K562 (cell line): ENCODE measurements at regions not wholly inside any gene's neighbourhood (a gene's known extent, or its start where the extent isn't known, plus 50 kb on each side); places are given as distances from the start of the nearest gene placed in this dataset.

Experiments used
- ATAC-seq: fragments of 200-7000 bp; cut with Tn5 transposase; 3 replicates; pipeline ENCODE4 v1.9.1; 2020; ENCODE audit warnings: moderate library complexity
- BruUV-seq: library from RNA; stranded (reverse); fragments of 400-500 nt; replicated peaks from 2 replicates; lab custom pipeline; 2021; lab: Mats Ljungman, UMichigan
- CTCF ChIA-PET: fragments of 300-600 bp; formaldehyde crosslinking; extraction: SDS; loops from one replicate; lab custom pipeline; 2021; ENCODE audit warnings: low intra/inter-chr PET ratio; lab: Yijun Ruan, JAX
- POLR2A ChIA-PET: fragments of 300-600, 350-650 bp; sonication (Branson Sonifier 250); formaldehyde crosslinking; extraction: SDS; loops from one replicate; lab custom pipeline; 2021; ENCODE audit warnings: antibody characterized with exemption, inconsistent platforms; lab: Yijun Ruan, JAX
- DNase-seq, 4 experiments: peaks; one replicate each; pipeline versions ENCODE4 v3.0.0 to v3.0.0-alpha.2; 2011 to 2018; ENCODE audit warnings: low spot score in 3 of 4, mixed read lengths in 3 of 4; ENCODE audit errors: extremely low read depth in 1 of 4
- FAIRE-seq: peaks from 2 replicates; lab custom pipeline; 2011; peaks lifted over from hg19 to GRCh38; lab: Jason Lieb, UNC
- H2AFZ ChIP-seq: 2 replicates; pipeline ENCODE4 v1.6.0; 2011; ENCODE audit warnings: low read depth, low read length, control low read depth, inconsistent platforms
- H3K27ac ChIP-seq: fragments of 200-600 bp; 3 replicates; pipeline ENCODE4 v1.8.0; 2011; ENCODE audit warnings: low read depth, mild to moderate bottlenecking, control low read depth, inconsistent platforms, low read length, moderate library complexity, mixed read lengths; ENCODE audit errors: extremely low read depth
- H3K27me3 ChIP-seq, 2 experiments: fragments of 300-600 bp in 1 of 2; 2 replicates in 1 of 2; 3 replicates in 1 of 2; pipeline versions ENCODE4 v1.6.0 to v1.8.0; 2011; ENCODE audit warnings: inconsistent platforms in 2 of 2, low read length in 2 of 2, mild to moderate bottlenecking in 1 of 2, mixed read lengths in 1 of 2, moderate library complexity in 1 of 2; ENCODE audit not compliant: control insufficient read depth in 2 of 2, insufficient read depth in 2 of 2
- H3K36me3 ChIP-seq: fragments of 300-600 bp; 3 replicates; pipeline ENCODE4 v1.8.0; 2011; ENCODE audit warnings: mild to moderate bottlenecking, low read length, inconsistent platforms; ENCODE audit not compliant: control insufficient read depth, insufficient read depth
- H3K4me1 ChIP-seq, 2 experiments: fragments of 200-600 bp in 1 of 2; replicated peaks in 1 of 2; 2 replicates in 1 of 2; 3 replicates in 1 of 2; pipeline versions ENCODE4 v1.5.1 to v1.8.0; 2011; ENCODE audit warnings: inconsistent platforms in 2 of 2, low read length in 2 of 2, mild to moderate bottlenecking in 1 of 2, mixed read lengths in 1 of 2, moderate library complexity in 1 of 2; ENCODE audit not compliant: control insufficient read depth in 2 of 2, insufficient read depth in 2 of 2
- H3K4me2 ChIP-seq: 2 replicates; pipeline ENCODE4 v1.6.1; 2011; ENCODE audit warnings: low read length, control low read depth, inconsistent platforms, mixed read lengths; ENCODE audit not compliant: insufficient read depth
- H3K4me3 ChIP-seq: fragments of 200-600 bp; sonication (generic), shearing (Covaris generic); 2 replicates; pipeline ENCODE4 v1.5.1; 2016; ENCODE audit warnings: control low read depth, inconsistent platforms
- H3K79me2 ChIP-seq: fragments of 200-600 bp; 3 replicates; pipeline ENCODE4 v1.8.0; 2011; ENCODE audit warnings: low read length, inconsistent platforms; ENCODE audit not compliant: control insufficient read depth, insufficient read depth
- H3K9ac ChIP-seq, 2 experiments: 2 replicates each; pipeline versions ENCODE4 v1.6.0 to v1.6.1; 2011; ENCODE audit warnings: low read depth in 2 of 2, low read length in 2 of 2, control low read depth in 1 of 2, inconsistent platforms in 1 of 2, mild to moderate bottlenecking in 1 of 2, mixed read lengths in 1 of 2; ENCODE audit not compliant: insufficient read depth in 1 of 2
- H3K9me1 ChIP-seq: one replicate; pipeline ENCODE4 v1.6.0; 2011; ENCODE audit warnings: inconsistent platforms, mild to moderate bottlenecking, low read length, moderate library complexity; ENCODE audit not compliant: control insufficient read depth, insufficient read depth
- H3K9me3 ChIP-seq: replicated peaks from 2 replicates; pipeline ENCODE4 v1.5.1; 2011; ENCODE audit warnings: low read depth, low read length, inconsistent platforms; ENCODE audit not compliant: control insufficient read depth, insufficient read depth
- H4K20me1 ChIP-seq: replicated peaks from 2 replicates; pipeline ENCODE4 v1.6.1; 2011; ENCODE audit warnings: low read length, inconsistent platforms, mixed read lengths; ENCODE audit not compliant: control insufficient read depth, insufficient read depth
- CBX5 ChIP-seq: IDR thresholded peaks from 2 replicates; pipeline ENCODE4 v1.6.1; 2014; ENCODE audit warnings: low read depth, borderline replicate concordance
- ETV5 ChIP-seq: sonication (generic); formaldehyde crosslinking; IDR thresholded peaks from 2 replicates; pipeline ENCODE4 v1.4.0; 2020; ENCODE audit warnings: low read depth, mild to moderate bottlenecking, missing genetic modification reagents
- KDM4B ChIP-seq, 2 experiments: fragments of 450-650 bp in 1 of 2; sonication (generic) in 1 of 2; IDR thresholded peaks; 2 replicates each; pipeline ENCODE4 v1.6.1; 2016 to 2017; ENCODE audit warnings: borderline replicate concordance in 2 of 2, antibody characterized with exemption in 1 of 2, low read depth in 1 of 2, mild to moderate bottlenecking in 1 of 2
- POLR2AphosphoS5 ChIP-seq: IDR thresholded peaks from 2 replicates; pipeline ENCODE4 v1.6.1; 2011; ENCODE audit warnings: mild to moderate bottlenecking, low read depth, low read length, moderate library complexity; ENCODE audit not compliant: control insufficient read depth, insufficient read depth
- RBFOX2 ChIP-seq: fragments of 200-400 bp; formaldehyde crosslinking; IDR thresholded peaks from 2 replicates; pipeline ENCODE4 v1.6.1; 2017; ENCODE audit warnings: low read depth, mild to moderate bottlenecking, low read length, moderate library complexity
- TCFL5 ChIP-seq: fragments of 250-450 bp; sonication (Bioruptor Pico); conservative IDR thresholded peaks from 2 replicates; pipeline ENCODE4 v1.6.1; 2021; ENCODE audit warnings: mild to moderate bottlenecking, moderate library complexity, matching md5 sums
- ZNF165 ChIP-seq: fragments of 250-450 bp; sonication (Bioruptor Pico); IDR thresholded peaks from 2 replicates; pipeline ENCODE4 v1.4.0; 2020; ENCODE audit warnings: borderline replicate concordance
- ZNF212 ChIP-seq: fragments of 450-650 bp; formaldehyde crosslinking; IDR thresholded peaks from 2 replicates; pipeline ENCODE4 v1.4.0; 2020; ENCODE audit warnings: mild to moderate bottlenecking
- ZNF354B ChIP-seq: fragments of 250-450 bp; sonication (Bioruptor Pico); IDR thresholded peaks from 2 replicates; pipeline ENCODE4 v1.4.0; 2020
- ZNF75A ChIP-seq: fragments of 450-650 bp; formaldehyde crosslinking; IDR thresholded peaks from 2 replicates; pipeline ENCODE4 v1.4.0; 2020; ENCODE audit warnings: mild to moderate bottlenecking
- WGBS: fragments of 100-300 bp; shearing (Covaris generic); methylation state at CpG from one replicate; pipeline ENCODE4 v1.1.6; 2016; ENCODE audit warnings: low coverage, mixed read lengths; ENCODE audit not compliant: insufficient coverage; ENCODE audit errors: missing lambda C conversion rate; 5-methylcytosine and 5-hydroxymethylcytosine counted together
- in situ Hi-C: fragments of 300-500 bp; cut with MboI; formaldehyde crosslinking; loops from 4 replicates; pipeline ENCODE4 v1.15.0; 2018; ENCODE audit warnings: inconsistent platforms, mixed read lengths
- intact Hi-C: fragments of 100-400 bp; cut with micrococcal nuclease; formaldehyde crosslinking; loops from 2 replicates; pipeline ENCODE4 v1.14.2; 2022
- TF ChIP-seq, protein P1 (sequence below): sonication (generic); formaldehyde crosslinking; IDR thresholded peaks from 2 replicates; pipeline ENCODE4 v1.8.0; 2022; ENCODE audit warnings: missing genetic modification reagents, mild to moderate bottlenecking, moderate library complexity, borderline replicate concordance
- TF ChIP-seq, protein P2 (sequence below): fragments of 250-450 bp; sonication (Bioruptor Pico); IDR thresholded peaks from 2 replicates; pipeline ENCODE4 v1.8.0; 2022; ENCODE audit warnings: moderate library complexity, mild to moderate bottlenecking, inconsistent platforms

DNA sequence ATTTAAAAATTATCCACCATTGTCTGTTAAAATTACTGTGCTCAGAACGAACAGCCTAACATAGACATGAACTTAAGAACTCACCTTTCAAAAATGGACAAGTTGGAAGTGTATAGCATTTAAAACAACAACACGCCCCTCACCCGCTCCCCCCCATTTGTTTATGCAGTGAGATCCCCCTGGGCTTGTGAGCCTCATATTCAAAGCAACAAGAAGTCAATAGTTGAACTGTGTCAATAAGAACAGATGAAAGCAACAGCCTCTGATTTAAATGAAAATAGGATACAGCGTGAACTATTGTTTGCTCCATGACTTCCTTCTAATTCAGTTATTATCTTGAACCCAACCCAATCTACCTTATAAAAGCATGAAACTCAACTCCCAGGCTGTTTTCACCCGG, 314.2 kb downstream of the BLID start (continued):
- no peak for TF ChIP-seq KDM4B (IDR thresholded peaks at IDR 0.05; ENCODE audit: borderline replicate concordance in 2 of 2, low read depth in 1 of 2)

DNA sequence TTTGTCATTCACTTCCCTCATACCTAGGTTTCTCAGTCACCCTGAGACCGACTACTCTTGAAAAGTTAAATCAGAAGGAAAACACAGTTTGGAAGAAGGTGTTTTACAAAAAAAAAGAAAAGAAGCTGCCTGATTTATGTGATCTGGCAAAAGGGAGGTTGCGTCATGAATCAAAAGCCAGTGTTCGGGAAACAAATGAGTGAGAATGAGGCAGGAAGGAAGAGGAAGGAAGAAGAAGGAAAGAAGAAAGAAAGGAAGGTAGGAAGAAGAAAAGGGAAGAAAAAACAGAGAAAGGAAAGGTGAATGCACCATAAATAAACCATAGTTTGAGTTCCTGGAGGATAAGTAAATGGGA, 314.6 kb downstream of the BLID start:
- Histone ChIP-seq H3K79me2 (no peaks in the 10 kb centered on the region), H3K4me3 (no peak overlapping the region), H3K4me2 (no peak overlapping the region), H2AFZ (no peak overlapping the region), H3K9me3 (no peaks in the 10 kb centered on the region), H3K27ac (no peak overlapping the region), H3K4me1 (no peaks in the 10 kb centered on the region), H3K9ac (no peak overlapping the region), H3K36me3 (no peaks in the 10 kb centered on the region), H3K27me3 (no peaks in the 10 kb centered on the region), H3K9me1 (no peaks in the 10 kb centered on the region), H4K20me1 (no peaks in the 10 kb centered on the region)
- ChIA-PET CTCF (no interaction called here), POLR2A (no interaction called here)
- in situ Hi-C loops (no loop called here), intact Hi-C loops (no loop called here)
- TF ChIP-seq ZNF165 (CRISPR knock-in tag) (no peak), CBX5 (no peak), ETV5 (no peak), ZNF75A (CRISPR knock-in tag) (no peak), ZNF354B (CRISPR knock-in tag) (no peak), RBFOX2 (no peak), POLR2AphosphoS5 (no peak), ZNF212 (CRISPR knock-in tag) (no peak), TCFL5 (CRISPR knock-in tag) (no peak)
- TF ChIP-seq, protein P1, sequence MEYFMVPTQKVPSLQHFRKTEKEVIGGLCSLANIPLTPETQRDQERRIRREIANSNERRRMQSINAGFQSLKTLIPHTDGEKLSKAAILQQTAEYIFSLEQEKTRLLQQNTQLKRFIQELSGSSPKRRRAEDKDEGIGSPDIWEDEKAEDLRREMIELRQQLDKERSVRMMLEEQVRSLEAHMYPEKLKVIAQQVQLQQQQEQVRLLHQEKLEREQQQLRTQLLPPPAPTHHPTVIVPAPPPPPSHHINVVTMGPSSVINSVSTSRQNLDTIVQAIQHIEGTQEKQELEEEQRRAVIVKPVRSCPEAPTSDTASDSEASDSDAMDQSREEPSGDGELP (CRISPR knock-in tag) = no peak
- TF ChIP-seq, protein P2, sequence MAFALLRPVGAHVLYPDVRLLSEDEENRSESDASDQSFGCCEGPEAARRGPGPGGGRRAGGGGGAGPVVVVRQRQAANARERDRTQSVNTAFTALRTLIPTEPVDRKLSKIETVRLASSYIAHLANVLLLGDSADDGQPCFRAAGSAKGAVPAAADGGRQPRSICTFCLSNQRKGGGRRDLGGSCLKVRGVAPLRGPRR = no peak
- ATAC-seq (no peak), FAIRE-seq (no peak), DNase-seq (no peak)
- BruUV-seq = no TSS peak
- WGBS = 0% methylated on average over 3 of the region's 3 CpGs
